T47D (cell line): ENCODE measurements at regions not wholly inside any gene's neighbourhood (a gene's known extent, or its start where the extent isn't known, plus 50 kb on each side); places are given as distances from the start of the nearest gene placed in this dataset.

Experiments
- DNase-seq, 2 experiments: peaks; one replicate each; pipeline versions ENCODE4 v3.0.0 to v3.0.0-alpha.2; 2011 to 2012; ENCODE audit warnings: low read depth in 1 of 2, low spot score in 1 of 2
- JUND ChIP-seq: IDR thresholded peaks from 2 replicates; pipeline ENCODE4 v1.6.1; 2012; ENCODE audit warnings: low read depth
- in situ Hi-C: cut with HindIII; loops from 2 replicates; pipeline ENCODE4 v1.10.0; 2016; ENCODE audit warnings: low sequenced_read_pairs, low pct_unique_long_range_greater_than_20kb

GRCh38 chr2:129285012-129285411 is 694.5 kb upstream of the RAB6C start:
- no peak for TF ChIP-seq JUND
- in situ Hi-C loops = no loop called here
- DNase-seq = no peak

- in situ Hi-C loops = no loop called here
- no peak for TF ChIP-seq JUND
These were observed 686.1 kb upstream of the RAB6C start for GRCh38 chr2:129293326-129293725.

GRCh38 chr2:129296396-129296795 is 683.1 kb upstream of the RAB6C start:
- DNase-seq = no peak
- no peak for TF ChIP-seq JUND
- in situ Hi-C loops = no loop called here

More at GRCh38 chr2:129293326-129293725, 686.1 kb upstream of the RAB6C start:
- DNase-seq = no peak

- DNase-seq = no peak
- in situ Hi-C loops = no loop called here
- no peak for TF ChIP-seq JUND
These were observed 682.7 kb upstream of the RAB6C start for GRCh38 chr2:129296806-129297205.

GRCh38 chr2:129297430-129297829 is 682.0 kb upstream of the RAB6C start:
- TF ChIP-seq JUND = no peak
- no peak for DNase-seq
- in situ Hi-C loops = no loop called here

- no peak for TF ChIP-seq JUND
These were observed 680.1 kb upstream of the RAB6C start for GRCh38 chr2:129299338-129299737.

GRCh38 chr2:129299756-129300155 is 679.7 kb upstream of the RAB6C start:
- no peak for TF ChIP-seq JUND
- DNase-seq = no peak
- in situ Hi-C loops = no loop called here

More at GRCh38 chr2:129299338-129299737, 680.1 kb upstream of the RAB6C start:
- no peak for DNase-seq
- in situ Hi-C loops = no loop called here

- no peak for TF ChIP-seq JUND
- in situ Hi-C loops = no loop called here
- no peak for DNase-seq
These were observed 679.0 kb upstream of the RAB6C start for GRCh38 chr2:129300456-129300855.

- DNase-seq = no peak
- in situ Hi-C loops = no loop called here
- no peak for TF ChIP-seq JUND
These were observed 678.0 kb upstream of the RAB6C start for GRCh38 chr2:129301431-129301913.

- in situ Hi-C loops = no loop called here
- no peak for DNase-seq
- TF ChIP-seq JUND = no peak
These were observed 677.4 kb upstream of the RAB6C start for GRCh38 chr2:129302106-129302505.

GRCh38 chr2:129302561-129303183 is 676.8 kb upstream of the RAB6C start:
- TF ChIP-seq JUND = no peak
- no peak for DNase-seq
- in situ Hi-C loops = no loop called here

GRCh38 chr2:129314120-129314519 is 665.3 kb upstream of the RAB6C start:
- DNase-seq = no peak
- in situ Hi-C loops = no loop called here
- no peak for TF ChIP-seq JUND

GRCh38 chr2:129318581-129319421 is 660.7 kb upstream of the RAB6C start:
- no peak for DNase-seq
- in situ Hi-C loops = no loop called here
- no peak for TF ChIP-seq JUND
